ENCODE measurements at regions not wholly inside any gene's neighbourhood (a gene's known extent, or its start where the extent isn't known, plus 50 kb on each side); places are given as distances from the start of the nearest gene placed in this dataset.
"Not testable (repeated sequence)": the region's sequence is repeated elsewhere in the genome, so short reads cannot be mapped to it uniquely, and the experiment has no call there.

GRCh38 chr21:7916329-7917303 is 2604.8 kb upstream of the TPTE start:
- Histone ChIP-seq H3K4me3 (no peak overlapping the region), H3K4me1 (no peaks in the 10 kb centered on the region), H3K27me3 (no peaks in the 10 kb centered on the region), H3K36me3 (no peaks in the 10 kb centered on the region), H3K9me3 (peaks cover 0 to 29% (median 15%) of the 10 kb centered on the region in 4 donors), H3K27ac (no peak overlapping the region)
- no peak for DNase-seq
- TF ChIP-seq POLR2A (IDR thresholded peaks at IDR 0.05), result no peak
- TF ChIP-seq POLR2AphosphoS5 (IDR thresholded peaks at IDR 0.05), result no peak
- TF ChIP-seq CTCF (IDR thresholded peaks at IDR 0.05), result no peak
- no peak for TF ChIP-seq EP300 (IDR thresholded peaks at IDR 0.05)
- WGBS, 2 donors, result 72 to 76% methylated on average over 25 of the region's 25 CpGs
- ATAC-seq (ENCODE audit: low FRiP score in 2 of 2), result peak; percentile 37 to 62

- H3K9me3 ChIP-seq, result peaks cover 0 to 32% (median 24%) of the 10 kb centered on the region in 4 donors
- H3K27ac ChIP-seq, result no peak overlapping the region
- DNase-seq (no peak), ATAC-seq (ENCODE audit: low FRiP score in 2 of 2) (peak; percentile 22 to 49)
- WGBS, 2 donors, result 62 to 69% methylated on average over 14 of the region's 14 CpGs
- no peak overlapping the region for H3K4me3 ChIP-seq
- TF ChIP-seq POLR2AphosphoS5 (IDR thresholded peaks at IDR 0.05) (no peak), EP300 (IDR thresholded peaks at IDR 0.05) (no peak), CTCF (IDR thresholded peaks at IDR 0.05) (no peak), POLR2A (IDR thresholded peaks at IDR 0.05) (no peak)
- no peaks in the 10 kb centered on the region for H3K27me3 ChIP-seq
- no peaks in the 10 kb centered on the region for H3K36me3 ChIP-seq
- no peaks in the 10 kb centered on the region for H3K4me1 ChIP-seq
Observed at GRCh38 chr21:7917729-7918128, 2603.7 kb upstream of the TPTE start.

- DNase-seq, H3K36me3 ChIP-seq, H3K4me3 ChIP-seq, H3K27ac ChIP-seq, H3K27me3 ChIP-seq, H3K4me1 ChIP-seq: not testable (repeated sequence)
- peaks cover 0 to 87% (median 57%) of the 10 kb centered on the region in 4 donors for H3K9me3 ChIP-seq
- peak; percentile 79 to 88 for ATAC-seq (ENCODE audit: low FRiP score in 2 of 2)
- 69 to 76% methylated on average over 16 of the region's 16 CpGs for WGBS, 2 donors
Observed at GRCh38 chr21:7925918-7926582, 2595.3 kb upstream of the TPTE start.

- H3K4me3 ChIP-seq; ATAC-seq (ENCODE audit: low FRiP score in 2 of 2); H3K4me1 ChIP-seq; DNase-seq; H3K36me3 ChIP-seq; H3K27ac ChIP-seq; H3K27me3 ChIP-seq: not testable (repeated sequence)
- WGBS, 2 donors, result 71 to 76% methylated on average over 12 of the region's 12 CpGs
- peaks cover 0 to 94% (median 53%) of the 10 kb centered on the region in 4 donors for H3K9me3 ChIP-seq
Observed at GRCh38 chr21:7928528-7928927, 2592.9 kb upstream of the TPTE start.

GRCh38 chr21:7929586-7929985 is 2591.8 kb upstream of the TPTE start:
- H3K4me3 ChIP-seq; H3K4me1 ChIP-seq; H3K36me3 ChIP-seq; DNase-seq; H3K27ac ChIP-seq; ATAC-seq (ENCODE audit: low FRiP score in 2 of 2); H3K27me3 ChIP-seq: not testable (repeated sequence)
- peaks cover 0 to 93% (median 51%) of the 10 kb centered on the region in 4 donors for H3K9me3 ChIP-seq
- WGBS, 2 donors, result 73 to 80% methylated on average over 12 of the region's 12 CpGs

- peaks cover 0 to 93% (median 42%) of the 10 kb centered on the region in 4 donors for H3K9me3 ChIP-seq
- not testable (repeated sequence) for H3K36me3 ChIP-seq; H3K4me1 ChIP-seq; DNase-seq; H3K27ac ChIP-seq; H3K27me3 ChIP-seq; H3K4me3 ChIP-seq; ATAC-seq (ENCODE audit: low FRiP score in 2 of 2)
- WGBS, 2 donors, result 62 to 71% methylated on average over 9 of the region's 9 CpGs
Observed at GRCh38 chr21:7930445-7930844, 2590.9 kb upstream of the TPTE start.

- not testable (repeated sequence) for H3K27me3 ChIP-seq; H3K4me1 ChIP-seq; H3K4me3 ChIP-seq; DNase-seq; H3K27ac ChIP-seq; ATAC-seq (ENCODE audit: low FRiP score in 2 of 2); H3K36me3 ChIP-seq
- WGBS, 2 donors, result 68 to 74% methylated on average over 11 of the region's 11 CpGs
- H3K9me3 ChIP-seq, result peaks cover 0 to 93% (median 39%) of the 10 kb centered on the region in 4 donors
Observed at GRCh38 chr21:7932113-7932512, 2589.3 kb upstream of the TPTE start.

GRCh38 chr21:7932834-7933233 is 2588.5 kb upstream of the TPTE start:
- H3K27ac ChIP-seq; DNase-seq; ATAC-seq (ENCODE audit: low FRiP score in 2 of 2); H3K27me3 ChIP-seq; H3K4me1 ChIP-seq; H3K36me3 ChIP-seq; H3K4me3 ChIP-seq: not testable (repeated sequence)
- peaks cover 0 to 93% (median 39%) of the 10 kb centered on the region in 4 donors for H3K9me3 ChIP-seq
- WGBS, 2 donors, result 73 to 77% methylated on average over 14 of the region's 14 CpGs

Data from upper lobe of left lung (tissue), 6 donors.